ENCODE measurements at regions not wholly inside any gene's neighbourhood (a gene's known extent, or its start where the extent isn't known, plus 50 kb on each side); places are given as distances from the start of the nearest gene placed in this dataset.

- Histone ChIP-seq H3K4me3 (ENCODE audit: low read depth, low read length) (no peak overlapping the region), H3K27ac (ENCODE audit: low read depth, low read length) (no peak overlapping the region), H3K27me3 (ENCODE audit: control insufficient read depth, insufficient read depth, low read length) (peaks cover 9% of the 10 kb centered on the region), H3K9me3 (ENCODE audit: control insufficient read depth, insufficient read depth, low read length) (no peaks in the 10 kb centered on the region)
- ChIA-PET CTCF (interaction anchor here (0.7 to 9.8 kb wide), 3 partner anchors 137 to 170 kb away, joined by 4 to 234 read pairs (median 5); no protein-coding TSS in a partner anchor), POLR2A (no interaction called here)
- no peak for DNase-seq (ENCODE audit: low read depth, low spot score)
- no peak for TF ChIP-seq CTCF (IDR thresholded peaks at IDR 0.05; ENCODE audit: low read depth, low read length)
These were observed 167.7 kb upstream of the NPVF start for GRCh38 chr7:25395976-25396375.

- POLR2A ChIA-PET, result no interaction called here
- peaks cover 9% of the 10 kb centered on the region for H3K27me3 ChIP-seq (ENCODE audit: control insufficient read depth, insufficient read depth, low read length)
- TF ChIP-seq CTCF (IDR thresholded peaks at IDR 0.05; ENCODE audit: low read depth, low read length), result no peak
- no peak for DNase-seq (ENCODE audit: low read depth, low spot score)
- no peaks in the 10 kb centered on the region for H3K9me3 ChIP-seq (ENCODE audit: control insufficient read depth, insufficient read depth, low read length)
- H3K27ac ChIP-seq (ENCODE audit: low read depth, low read length), result no peak overlapping the region
- CTCF ChIA-PET, result interaction anchor here (0.6 to 9.8 kb wide), 3 partner anchors 138 to 1001 kb away, joined by 3 to 234 read pairs (median 5); no protein-coding TSS in a partner anchor
- H3K4me3 ChIP-seq (ENCODE audit: low read depth, low read length), result no peak overlapping the region
These were observed 168.4 kb upstream of the NPVF start for GRCh38 chr7:25396668-25397067.

- no peak overlapping the region for H3K4me3 ChIP-seq (ENCODE audit: low read depth, low read length)
- peaks cover 4% of the 10 kb centered on the region for H3K27me3 ChIP-seq (ENCODE audit: control insufficient read depth, insufficient read depth, low read length)
- POLR2A ChIA-PET, result no interaction called here
- no peaks in the 10 kb centered on the region for H3K9me3 ChIP-seq (ENCODE audit: control insufficient read depth, insufficient read depth, low read length)
- CTCF ChIA-PET, result interaction anchor here (0.6 kb wide), 1 partner anchor 139 kb away, joined by 4 read pairs; no protein-coding TSS in a partner anchor
- no peak overlapping the region for H3K27ac ChIP-seq (ENCODE audit: low read depth, low read length)
- TF ChIP-seq CTCF (IDR thresholded peaks at IDR 0.05; ENCODE audit: low read depth, low read length), result no peak
- DNase-seq (ENCODE audit: low read depth, low spot score), result no peak
These were observed 170.1 kb upstream of the NPVF start for GRCh38 chr7:25398418-25398817.

- Histone ChIP-seq H3K4me3 (ENCODE audit: low read depth, low read length) (no peak overlapping the region), H3K27me3 (ENCODE audit: control insufficient read depth, insufficient read depth, low read length) (peaks cover 4% of the 10 kb centered on the region), H3K9me3 (ENCODE audit: control insufficient read depth, insufficient read depth, low read length) (no peaks in the 10 kb centered on the region), H3K27ac (ENCODE audit: low read depth, low read length) (no peak overlapping the region)
- POLR2A ChIA-PET, result no interaction called here
- no peak for DNase-seq (ENCODE audit: low read depth, low spot score)
- no peak for TF ChIP-seq CTCF (IDR thresholded peaks at IDR 0.05; ENCODE audit: low read depth, low read length)
- CTCF ChIA-PET, result no interaction called here
These were observed 170.9 kb upstream of the NPVF start for GRCh38 chr7:25399000-25399750.

GRCh38 chr7:25402532-25402931 lies 174.2 kb upstream of the NPVF start:
- CTCF ChIA-PET, result no interaction called here
- H3K27ac ChIP-seq (ENCODE audit: low read depth, low read length), result no peak overlapping the region
- H3K27me3 ChIP-seq (ENCODE audit: control insufficient read depth, insufficient read depth, low read length), result no peaks in the 10 kb centered on the region
- no peaks in the 10 kb centered on the region for H3K9me3 ChIP-seq (ENCODE audit: control insufficient read depth, insufficient read depth, low read length)
- no peak for DNase-seq (ENCODE audit: low read depth, low spot score)
- no peak for TF ChIP-seq CTCF (IDR thresholded peaks at IDR 0.05; ENCODE audit: low read depth, low read length)
- no peak overlapping the region for H3K4me3 ChIP-seq (ENCODE audit: low read depth, low read length)
- POLR2A ChIA-PET, result no interaction called here

Data from AG04450 (cell line).